Uterus (tissue), 2 donors: ENCODE measurements at regions not wholly inside any gene's neighbourhood (a gene's known extent, or its start where the extent isn't known, plus 50 kb on each side); places are given as distances from the start of the nearest gene placed in this dataset.

Experiments used
- POLR2A ChIP-seq, 2 donors: fragments of 450-650 bp; IDR thresholded peaks; one replicate each; pipeline ENCODE4 v1.6.1; 2016; ENCODE audit warnings: antibody characterized with exemption in 2 of 2, mild to moderate bottlenecking in 1 of 2, moderate library complexity in 1 of 2
- TF ChIP-seq, protein P1 (sequence below), 4 experiments: fragments of 200-600 bp in 2 of 4; fragments of 450-650 bp in 2 of 4; sonication (generic) in 2 of 4; IDR thresholded peaks; one replicate each; pipeline ENCODE4 v1.5.1; 2016 to 2019; ENCODE audit warnings: antibody characterized with exemption in 4 of 4, mild to moderate bottlenecking in 2 of 4, moderate library complexity in 1 of 4

DNA sequence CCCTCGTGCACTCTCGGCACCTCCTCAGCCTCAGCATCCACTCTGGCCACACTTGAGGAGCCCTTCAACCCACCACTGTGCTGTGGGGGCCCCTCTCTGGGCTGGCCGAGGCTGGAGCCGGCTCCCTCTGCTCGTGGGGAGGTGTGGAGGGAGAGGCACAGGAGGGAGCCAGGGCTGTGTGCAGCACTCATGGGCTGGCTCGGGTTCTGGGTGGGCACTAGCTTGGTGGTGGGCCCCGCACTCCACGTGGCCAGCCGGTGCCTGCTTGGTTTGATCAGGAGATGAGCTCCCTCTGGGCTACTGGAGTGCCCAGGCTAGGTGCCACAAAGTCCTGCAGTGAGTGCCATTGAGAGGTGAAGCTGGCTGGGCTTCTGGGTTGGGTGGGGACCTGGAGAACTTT lies 949.4 kb upstream of the GJE1 start:
- no peak for TF ChIP-seq POLR2A (IDR thresholded peaks at IDR 0.05)
- TF ChIP-seq, protein P1, sequence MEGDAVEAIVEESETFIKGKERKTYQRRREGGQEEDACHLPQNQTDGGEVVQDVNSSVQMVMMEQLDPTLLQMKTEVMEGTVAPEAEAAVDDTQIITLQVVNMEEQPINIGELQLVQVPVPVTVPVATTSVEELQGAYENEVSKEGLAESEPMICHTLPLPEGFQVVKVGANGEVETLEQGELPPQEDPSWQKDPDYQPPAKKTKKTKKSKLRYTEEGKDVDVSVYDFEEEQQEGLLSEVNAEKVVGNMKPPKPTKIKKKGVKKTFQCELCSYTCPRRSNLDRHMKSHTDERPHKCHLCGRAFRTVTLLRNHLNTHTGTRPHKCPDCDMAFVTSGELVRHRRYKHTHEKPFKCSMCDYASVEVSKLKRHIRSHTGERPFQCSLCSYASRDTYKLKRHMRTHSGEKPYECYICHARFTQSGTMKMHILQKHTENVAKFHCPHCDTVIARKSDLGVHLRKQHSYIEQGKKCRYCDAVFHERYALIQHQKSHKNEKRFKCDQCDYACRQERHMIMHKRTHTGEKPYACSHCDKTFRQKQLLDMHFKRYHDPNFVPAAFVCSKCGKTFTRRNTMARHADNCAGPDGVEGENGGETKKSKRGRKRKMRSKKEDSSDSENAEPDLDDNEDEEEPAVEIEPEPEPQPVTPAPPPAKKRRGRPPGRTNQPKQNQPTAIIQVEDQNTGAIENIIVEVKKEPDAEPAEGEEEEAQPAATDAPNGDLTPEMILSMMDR (IDR thresholded peaks at IDR 0.05) = no peak
